Hepatocyte (in vitro differentiated cells): ENCODE measurements at regions not wholly inside any gene's neighbourhood (a gene's known extent, or its start where the extent isn't known, plus 50 kb on each side); places are given as distances from the start of the nearest gene placed in this dataset.
"Not testable (repeated sequence)": the region's sequence is repeated elsewhere in the genome, so short reads cannot be mapped to it uniquely, and the experiment has no call there.

Experiments
- EZH2 ChIP-seq: fragments of 200-600 bp; sonication (generic); IDR thresholded peaks from 2 replicates; pipeline ENCODE4 v1.6.1; 2016; ENCODE audit warnings: antibody characterized with exemption, mild to moderate bottlenecking, borderline replicate concordance
- TF ChIP-seq, protein P1 (sequence below): fragments of 200-600 bp; sonication (generic); IDR thresholded peaks from 2 replicates; pipeline ENCODE4 v1.5.1; 2016; ENCODE audit warnings: antibody characterized with exemption, mild to moderate bottlenecking; ENCODE audit not compliant: poor library complexity

DNA sequence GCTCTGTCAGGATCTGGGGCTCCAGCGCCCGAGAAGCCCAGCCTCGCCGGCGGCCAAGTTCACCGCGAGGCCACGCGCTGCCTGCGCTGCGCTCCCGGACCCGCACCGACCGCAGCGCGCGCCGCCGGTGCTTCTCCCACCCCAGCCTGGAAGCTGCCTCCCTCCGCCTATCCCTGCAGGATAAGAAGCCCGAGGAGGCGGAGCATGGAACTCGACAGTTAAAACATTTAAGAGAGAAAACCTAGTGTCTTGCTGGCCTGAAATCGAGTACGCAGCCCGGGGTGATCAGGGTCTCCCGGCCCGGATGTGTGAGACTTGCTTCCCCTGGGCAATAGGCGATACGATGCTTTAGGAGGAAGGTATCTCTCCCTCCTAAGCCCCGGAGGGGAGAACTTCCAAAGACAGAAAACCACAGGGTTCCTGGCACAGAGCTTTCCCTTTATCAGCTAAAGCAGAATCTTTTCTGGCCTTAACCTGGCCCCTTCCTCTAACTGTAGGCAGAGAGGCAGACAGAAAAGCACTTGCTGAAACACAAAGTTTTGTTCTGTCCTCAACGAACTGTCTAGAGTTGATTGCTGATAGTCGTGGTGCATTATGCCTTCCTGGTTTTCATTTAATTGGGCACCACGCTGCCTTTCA lies 163.5 kb upstream of the PLGLB2 start:
- TF ChIP-seq, protein P1, sequence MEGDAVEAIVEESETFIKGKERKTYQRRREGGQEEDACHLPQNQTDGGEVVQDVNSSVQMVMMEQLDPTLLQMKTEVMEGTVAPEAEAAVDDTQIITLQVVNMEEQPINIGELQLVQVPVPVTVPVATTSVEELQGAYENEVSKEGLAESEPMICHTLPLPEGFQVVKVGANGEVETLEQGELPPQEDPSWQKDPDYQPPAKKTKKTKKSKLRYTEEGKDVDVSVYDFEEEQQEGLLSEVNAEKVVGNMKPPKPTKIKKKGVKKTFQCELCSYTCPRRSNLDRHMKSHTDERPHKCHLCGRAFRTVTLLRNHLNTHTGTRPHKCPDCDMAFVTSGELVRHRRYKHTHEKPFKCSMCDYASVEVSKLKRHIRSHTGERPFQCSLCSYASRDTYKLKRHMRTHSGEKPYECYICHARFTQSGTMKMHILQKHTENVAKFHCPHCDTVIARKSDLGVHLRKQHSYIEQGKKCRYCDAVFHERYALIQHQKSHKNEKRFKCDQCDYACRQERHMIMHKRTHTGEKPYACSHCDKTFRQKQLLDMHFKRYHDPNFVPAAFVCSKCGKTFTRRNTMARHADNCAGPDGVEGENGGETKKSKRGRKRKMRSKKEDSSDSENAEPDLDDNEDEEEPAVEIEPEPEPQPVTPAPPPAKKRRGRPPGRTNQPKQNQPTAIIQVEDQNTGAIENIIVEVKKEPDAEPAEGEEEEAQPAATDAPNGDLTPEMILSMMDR, result not testable (repeated sequence)
- not testable (repeated sequence) for TF ChIP-seq EZH2
